ENCODE measurements at regions not wholly inside any gene's neighbourhood (a gene's known extent, or its start where the extent isn't known, plus 50 kb on each side); places are given as distances from the start of the nearest gene placed in this dataset.

DNA sequence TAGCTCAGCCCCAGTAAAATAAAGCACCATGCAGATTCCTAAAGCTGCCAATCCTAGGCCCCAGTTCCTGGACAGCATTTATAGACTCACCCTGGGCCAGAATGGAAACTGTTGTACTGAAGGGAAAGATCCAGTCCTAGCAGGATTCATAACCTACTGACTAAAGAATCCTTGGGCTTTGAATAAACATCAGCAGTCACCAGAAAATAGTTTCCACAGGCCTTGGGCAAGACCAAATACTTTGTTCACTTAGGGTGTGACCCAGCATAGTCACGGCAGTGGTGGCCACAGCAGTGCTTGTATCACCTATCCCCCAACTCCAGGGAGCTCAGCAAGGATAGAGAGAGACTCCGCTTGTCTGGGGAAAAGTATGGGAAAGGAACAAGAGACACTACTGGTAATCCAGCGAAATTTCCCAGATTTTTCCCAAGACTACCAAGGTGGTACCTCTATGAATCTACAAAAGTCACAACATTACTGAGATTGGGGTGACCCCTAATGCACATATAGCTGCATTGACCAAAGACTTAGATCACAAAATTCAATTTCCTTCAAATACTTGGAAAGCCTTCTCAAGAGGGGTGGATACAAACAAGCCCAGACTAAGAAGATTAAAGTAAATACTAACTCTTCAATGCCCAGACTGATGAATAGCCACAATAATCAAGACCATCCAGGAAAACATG, 748.1 kb upstream of the LRATD1 start:
- no peak for DNase-seq (ENCODE audit: low spot score)

DNA sequence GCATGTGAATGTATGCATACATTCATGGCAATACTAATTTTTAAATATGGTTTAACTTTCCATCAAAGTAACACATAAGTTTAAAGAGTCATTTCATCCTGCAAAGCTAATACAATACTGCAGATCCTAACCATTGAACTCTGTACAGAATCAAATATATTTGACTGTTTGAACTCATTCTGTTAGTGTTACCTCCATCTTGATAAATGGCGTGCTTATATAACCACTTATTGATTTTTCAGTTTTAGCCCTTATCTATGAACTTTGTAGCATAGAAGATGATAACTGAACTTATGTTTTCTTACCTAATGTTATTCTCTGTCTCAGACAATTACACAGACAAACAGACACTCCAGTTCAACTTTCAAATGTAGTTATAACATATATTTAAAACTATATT, 731.0 kb upstream of the LRATD1 start:
- no peak for DNase-seq (ENCODE audit: low spot score)

DNA sequence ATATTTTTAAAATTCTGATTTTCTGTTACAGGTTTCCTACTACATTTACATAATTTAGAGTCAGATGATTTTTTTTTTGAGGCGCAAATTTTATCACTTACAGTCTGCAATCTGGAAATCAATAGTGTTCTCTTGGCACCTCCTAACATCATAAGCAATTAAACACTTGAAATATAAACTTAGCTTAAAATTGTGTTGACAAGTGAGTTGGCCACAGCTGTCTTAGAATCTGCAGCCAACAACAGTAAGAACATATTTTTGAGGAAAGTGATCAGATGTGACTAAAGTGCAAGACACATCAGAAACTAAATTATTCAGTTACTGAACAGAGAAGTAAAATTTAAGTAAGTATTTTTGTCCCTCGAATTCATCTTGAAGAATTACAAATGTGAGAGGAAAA, 726.7 kb upstream of the LRATD1 start:
- no peak for DNase-seq (ENCODE audit: low spot score)

DNA sequence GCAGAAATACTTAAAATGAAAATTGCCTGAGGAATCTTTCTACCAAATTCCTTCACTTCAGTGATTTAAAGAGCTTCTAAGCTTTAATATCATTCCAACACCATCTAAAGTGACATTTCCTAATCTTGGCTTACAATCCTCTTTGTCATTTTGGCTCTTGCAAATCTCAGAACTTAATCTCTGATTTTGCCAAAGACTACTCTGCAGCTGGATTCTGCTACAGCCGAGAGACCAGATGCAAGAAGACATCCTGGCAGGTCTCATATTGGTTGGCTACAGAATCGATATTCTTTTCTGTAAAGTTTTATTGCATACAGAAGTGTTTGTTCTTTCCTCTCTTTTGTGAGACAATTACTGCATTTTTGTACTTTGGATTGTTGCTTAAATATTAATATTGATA, 716.5 kb upstream of the LRATD1 start:
- DNase-seq (ENCODE audit: low spot score): no peak

DNA sequence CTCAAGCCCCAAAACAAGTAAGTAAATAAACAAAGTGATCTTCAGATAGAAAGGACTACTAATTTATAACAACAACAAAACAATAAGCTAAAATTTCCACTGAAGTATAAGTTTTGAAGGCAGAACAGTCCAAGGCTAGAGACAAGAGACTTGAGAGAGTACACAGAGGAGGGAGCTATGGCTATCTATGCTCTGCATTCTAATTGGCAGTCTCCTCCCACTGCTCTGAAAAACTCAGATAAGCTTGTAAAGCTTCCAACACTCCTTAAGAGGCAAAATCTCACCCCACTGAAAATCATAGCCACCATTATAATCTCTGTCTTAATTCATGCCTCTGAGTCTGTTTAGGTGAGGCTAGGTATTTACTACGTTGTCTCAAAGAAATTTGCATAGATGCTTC, 714.6 kb upstream of the LRATD1 start:
- no peak for DNase-seq (ENCODE audit: low spot score)

DNA sequence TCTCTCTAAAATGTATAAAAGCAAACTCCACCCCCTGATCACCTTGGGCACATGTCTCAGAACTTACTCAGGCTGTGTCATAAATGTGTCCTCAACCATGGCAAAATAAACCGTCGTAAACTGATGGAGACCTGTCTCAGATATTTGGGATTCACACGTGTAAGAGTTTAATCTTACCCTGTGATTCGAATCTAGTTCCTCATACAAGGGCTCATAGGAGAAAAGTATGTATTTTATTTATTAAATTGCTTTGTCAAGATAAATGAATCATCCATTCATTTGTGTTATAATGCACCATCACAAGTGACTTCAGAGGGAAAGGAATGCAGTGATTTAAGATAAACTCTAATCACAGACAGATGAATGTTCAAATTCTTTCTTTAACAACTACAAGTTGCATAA, 712.5 kb upstream of the LRATD1 start:
- no peak for DNase-seq (ENCODE audit: low spot score)

DNA sequence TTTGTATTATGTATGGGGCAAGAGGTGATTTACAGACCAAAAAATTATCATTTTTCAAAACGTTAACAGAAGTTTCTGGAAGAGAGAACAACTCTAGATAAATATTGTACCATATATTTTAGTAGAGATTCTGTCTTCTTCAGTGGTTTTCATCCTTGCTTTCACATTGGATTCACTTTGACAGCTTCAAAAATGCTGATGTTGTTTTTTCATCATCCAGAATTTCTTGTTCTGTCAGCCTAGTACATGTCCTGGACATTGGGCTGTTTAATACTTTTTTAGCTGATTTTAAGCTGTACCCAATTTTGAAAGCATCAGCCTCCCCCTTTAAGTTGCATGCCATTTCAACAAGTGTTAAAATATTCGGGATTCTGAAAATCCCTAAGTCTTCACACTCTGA, 711.3 kb upstream of the LRATD1 start:
- DNase-seq (ENCODE audit: low spot score): no peak

DNA sequence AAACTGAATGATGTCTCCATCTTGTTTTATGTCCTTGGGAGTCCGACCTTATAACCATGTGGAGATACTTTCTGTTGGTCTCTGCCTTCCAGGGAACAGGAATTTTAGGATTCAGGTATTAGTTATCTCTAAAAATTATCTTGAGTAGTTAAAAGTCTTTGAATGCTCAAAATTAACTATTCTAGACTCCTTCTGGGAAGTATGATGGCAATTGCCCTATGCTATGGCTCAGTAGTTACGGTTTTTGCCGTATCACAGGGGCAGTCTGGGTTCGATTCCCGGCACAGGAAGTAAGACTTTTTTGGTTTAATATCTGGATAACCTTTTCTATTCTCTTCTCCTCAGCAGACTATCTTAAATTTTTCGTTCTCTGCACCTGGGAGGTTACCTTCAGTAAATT, 708.7 kb upstream of the LRATD1 start:
- DNase-seq (ENCODE audit: low spot score): no peak

DNA sequence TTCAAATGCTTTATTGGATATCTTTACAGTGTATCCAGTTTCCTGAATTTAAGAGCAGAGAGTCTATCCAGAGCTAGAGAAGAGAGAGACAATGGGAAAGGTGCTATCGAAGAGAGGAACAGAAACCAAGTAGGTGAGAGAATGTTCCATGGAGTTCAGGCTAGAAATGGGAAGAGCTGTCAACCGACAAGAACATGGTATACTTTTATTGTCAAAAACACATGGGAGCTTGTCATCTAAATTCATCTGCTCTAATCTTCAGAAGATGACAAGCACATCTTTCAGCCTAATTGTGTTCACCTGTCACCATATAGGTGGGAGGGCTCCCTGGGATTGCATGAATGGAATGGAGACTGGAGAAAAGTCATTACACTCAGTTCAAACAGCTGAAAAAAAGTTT, 690.4 kb upstream of the LRATD1 start:
- no peak for DNase-seq (ENCODE audit: low spot score)

DNA sequence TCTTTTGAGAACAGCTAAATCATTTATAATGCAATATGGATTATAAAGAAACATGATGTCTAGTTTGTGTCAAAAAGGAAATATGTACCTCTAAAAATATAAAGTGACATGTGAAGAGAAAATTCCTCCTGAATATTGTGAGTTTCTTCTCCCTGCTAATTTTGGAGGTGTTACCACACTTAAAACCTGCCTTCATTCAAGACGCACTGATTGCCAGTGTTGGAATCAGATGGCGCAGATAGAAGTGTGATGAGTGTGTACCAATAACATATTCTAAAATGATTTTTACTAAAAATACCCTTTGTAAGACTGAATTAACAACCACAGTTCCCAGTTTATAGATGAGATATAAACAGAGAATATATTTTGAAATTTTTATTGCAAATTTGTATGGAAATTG, 681.8 kb upstream of the LRATD1 start:
- DNase-seq (ENCODE audit: low spot score): no peak

DNA sequence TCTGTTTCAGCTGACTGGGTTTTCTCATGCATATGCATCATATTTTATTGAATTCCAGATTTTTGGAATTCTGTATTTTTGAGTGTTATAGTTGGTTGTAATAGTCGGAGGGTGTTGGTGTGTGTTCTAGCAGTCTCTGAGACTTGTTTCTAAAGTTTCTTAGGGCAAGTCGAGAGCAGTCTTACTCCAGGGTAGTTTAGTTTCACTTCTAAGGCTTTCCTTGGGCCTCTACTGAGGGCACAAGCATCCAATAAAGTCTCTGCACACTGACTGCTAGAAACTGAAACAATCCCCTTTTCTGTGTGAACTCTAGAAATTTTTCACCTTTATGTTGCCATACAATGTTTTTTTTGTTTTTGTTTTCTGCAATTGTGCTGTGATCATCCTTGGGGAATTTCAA, 663.7 kb upstream of the LRATD1 start:
- DNase-seq (ENCODE audit: low spot score): no peak

DNA sequence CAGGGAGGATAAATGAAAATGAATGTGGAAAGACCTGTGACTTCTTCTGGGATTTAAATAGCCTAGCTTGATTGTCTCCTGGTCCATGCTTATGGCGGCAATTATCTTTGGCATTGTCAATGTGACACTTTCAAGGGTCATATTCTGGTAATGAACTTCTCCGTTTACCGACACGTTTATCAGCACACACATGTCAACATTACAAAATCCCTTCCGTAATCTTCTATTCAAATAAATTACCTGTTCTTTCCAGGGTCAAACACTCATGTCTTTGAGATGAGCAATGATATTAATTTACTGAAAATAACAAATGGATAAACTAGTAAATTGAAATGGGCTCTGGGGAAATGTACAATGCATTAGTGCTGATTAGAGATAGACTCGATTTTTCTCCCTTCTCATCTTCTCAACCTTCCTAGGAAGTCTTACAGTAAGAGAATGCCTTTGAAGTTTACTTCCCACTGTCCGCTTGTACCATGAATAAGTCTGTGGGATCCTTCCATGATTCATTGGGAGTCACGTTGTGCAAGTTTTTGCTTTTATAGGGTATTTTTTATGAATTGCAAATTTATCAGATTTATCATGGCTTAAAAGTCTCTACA, 646.3 kb upstream of the LRATD1 start:
- DNase-seq (ENCODE audit: low spot score): no peak

DNA sequence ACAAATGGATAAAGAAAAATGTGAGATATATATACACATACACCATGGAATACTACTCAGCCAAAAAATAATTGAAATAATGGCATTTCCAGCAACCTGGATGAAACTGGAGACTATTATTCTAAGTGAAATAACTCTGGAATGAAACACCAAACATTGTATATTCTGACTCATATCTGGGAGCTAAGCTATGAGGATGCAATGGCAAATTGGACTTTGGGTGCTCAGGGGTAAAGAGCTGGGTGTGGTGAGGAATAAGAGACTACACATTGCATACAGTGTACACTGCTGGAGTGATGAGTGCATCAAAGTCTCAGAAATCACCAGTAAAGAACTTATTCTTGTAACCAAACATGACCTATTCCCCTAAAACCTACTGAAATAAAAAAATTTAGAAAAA, 636.0 kb upstream of the LRATD1 start:
- DNase-seq (ENCODE audit: low spot score): no peak

DNA sequence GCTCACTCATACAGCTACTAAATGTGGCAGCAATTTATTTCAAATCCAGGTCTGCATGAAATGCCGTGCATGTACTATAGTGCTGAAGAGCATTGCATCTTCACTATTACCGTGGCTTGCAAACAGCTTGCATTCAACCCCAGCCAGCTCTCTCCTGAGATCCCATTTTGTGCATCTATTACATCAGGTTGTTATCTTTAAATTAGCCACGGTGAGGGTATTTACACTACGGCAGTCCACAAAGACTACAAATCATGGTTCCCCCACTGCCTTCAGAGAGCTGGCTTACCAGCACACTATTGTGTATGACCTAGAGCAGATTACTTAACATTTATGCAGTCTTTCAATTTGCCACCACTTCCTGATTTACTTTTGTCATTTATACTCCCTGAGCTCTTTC, 621.3 kb upstream of the LRATD1 start:
- no peak for DNase-seq (ENCODE audit: low spot score)

DNA sequence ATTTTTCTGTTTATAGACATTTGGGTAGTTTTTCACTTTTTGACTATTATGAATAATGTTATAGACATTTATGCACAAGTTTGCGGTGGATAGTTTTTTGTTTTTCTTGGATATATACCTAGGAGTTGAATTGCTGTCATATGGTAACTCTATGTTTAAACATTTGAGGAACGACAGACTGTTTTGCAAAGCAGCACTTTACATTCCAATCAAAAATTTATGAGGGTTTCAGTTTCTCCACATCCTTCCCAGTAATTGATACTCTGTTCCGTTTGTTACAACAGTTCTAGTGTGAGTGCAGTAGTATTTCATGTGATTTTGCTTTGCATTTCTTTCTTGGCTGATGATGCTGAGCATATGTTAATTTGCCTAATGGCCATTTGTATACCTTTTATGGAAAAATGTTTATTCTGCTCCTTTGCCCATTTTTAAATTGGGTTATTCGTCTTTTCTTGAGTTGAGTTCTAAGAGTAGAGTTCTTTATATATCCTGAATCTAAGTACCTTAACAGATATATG, 617.3 kb upstream of the LRATD1 start:
- DNase-seq (ENCODE audit: low spot score): no peak

DNA sequence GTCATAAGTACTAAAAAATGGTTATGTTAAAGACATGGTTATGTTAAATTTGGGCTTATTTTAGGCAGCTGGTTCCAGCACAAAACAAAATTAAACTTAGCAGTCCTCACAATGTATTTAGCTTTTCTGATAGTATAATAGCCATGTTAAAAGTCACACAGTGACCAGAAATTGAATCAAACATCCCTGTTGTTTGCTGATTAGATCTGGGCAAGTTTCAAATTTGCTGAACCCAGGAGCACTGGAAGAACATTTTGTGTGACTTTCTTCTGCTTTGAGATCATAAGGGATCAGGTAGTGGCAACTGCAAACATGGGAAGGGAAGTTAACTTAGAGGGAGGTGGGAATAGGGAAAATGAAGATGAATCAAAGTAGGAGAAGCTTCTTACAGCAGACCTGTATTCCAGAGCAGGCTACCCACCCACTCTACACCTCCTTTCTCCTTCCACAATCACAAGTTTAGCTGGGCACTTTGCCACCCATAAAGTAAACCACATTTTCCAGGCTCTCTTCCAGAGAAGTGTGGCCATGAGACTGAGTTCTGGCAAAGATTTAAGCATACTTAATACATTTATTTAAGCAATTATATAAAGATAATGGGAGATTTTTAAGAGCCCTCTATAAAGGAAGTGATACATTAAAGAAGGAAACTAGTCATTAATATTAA, 616.1 kb upstream of the LRATD1 start:
- no peak for DNase-seq (ENCODE audit: low spot score)

DNA sequence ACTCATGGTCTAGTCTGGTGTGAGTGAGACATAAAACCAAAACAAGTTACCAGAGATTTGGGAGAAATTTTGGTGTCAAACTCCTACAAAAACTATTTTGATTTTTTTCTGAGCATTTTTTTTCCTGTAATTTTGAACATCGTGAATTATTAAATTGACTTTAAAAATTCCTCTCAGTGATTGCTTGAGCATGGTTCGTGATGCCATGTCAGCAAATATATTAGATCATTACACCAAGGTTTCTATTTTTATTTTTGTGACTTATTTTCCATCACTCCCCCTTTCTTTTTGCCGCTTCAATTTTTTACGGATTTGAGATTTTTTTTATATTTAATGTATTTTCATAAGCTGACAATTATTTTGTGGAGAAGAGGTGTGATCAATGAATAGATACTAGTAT, 613.9 kb upstream of the LRATD1 start:
- no peak for DNase-seq (ENCODE audit: low spot score)

DNA sequence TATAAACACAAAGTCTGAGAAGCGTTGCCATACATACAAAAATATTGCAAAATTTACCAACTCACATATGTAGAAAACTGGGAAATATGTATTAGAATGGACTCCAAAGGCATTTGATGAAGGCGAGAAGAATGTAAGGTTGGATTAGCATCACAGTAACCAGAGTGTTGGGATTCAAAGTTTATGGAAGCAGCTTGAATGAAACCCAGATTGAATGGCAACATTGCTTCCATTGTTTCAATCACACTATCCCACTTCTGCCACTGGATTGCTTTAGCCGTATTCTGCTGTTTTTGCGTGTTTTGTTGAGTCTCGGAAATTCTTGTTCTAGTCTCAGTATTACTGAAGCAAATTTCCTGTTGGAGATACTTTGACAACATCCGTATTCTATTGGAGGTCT, 609.0 kb upstream of the LRATD1 start:
- DNase-seq (ENCODE audit: low spot score): no peak

DNA sequence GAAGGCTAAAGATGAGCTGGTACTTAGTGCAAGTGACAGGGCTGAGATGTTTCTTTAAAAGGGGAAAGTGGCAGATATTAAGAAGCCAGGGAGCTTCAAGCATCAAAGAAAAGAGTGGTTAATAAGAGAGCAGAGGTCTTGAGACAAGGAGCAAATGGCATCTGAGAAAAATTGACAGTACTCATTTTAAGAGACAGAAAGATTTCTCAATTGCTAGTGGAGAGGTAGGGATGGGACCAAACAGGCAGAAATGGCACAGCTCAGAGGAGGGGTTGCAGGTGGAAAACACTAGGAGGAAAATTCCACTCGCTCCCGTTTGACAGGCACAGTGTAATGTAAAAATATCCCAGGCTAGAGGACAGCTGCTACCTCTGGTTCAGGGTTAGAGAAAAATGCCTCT, 593.4 kb upstream of the LRATD1 start:
- DNase-seq (ENCODE audit: low spot score): no peak

DNA sequence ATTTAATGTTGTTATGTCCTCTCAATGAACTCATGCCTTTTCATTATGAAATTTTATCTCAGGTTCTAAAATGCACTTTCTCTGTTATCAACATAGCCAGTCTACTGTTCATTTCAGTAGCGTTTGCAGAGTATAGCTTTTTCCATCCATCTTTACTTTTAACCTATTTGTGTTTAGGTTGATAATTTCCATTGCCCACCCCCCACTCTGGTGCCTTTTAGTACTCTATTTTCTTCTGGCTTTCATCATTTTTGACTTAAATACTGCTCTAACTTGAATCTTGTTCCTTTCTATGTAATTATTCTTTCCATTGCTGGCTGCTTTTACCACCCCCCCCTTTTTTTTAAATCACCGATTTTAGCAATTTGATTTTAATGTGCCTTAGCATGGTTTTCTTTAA, 585.0 kb upstream of the LRATD1 start:
- DNase-seq (ENCODE audit: low spot score): no peak

DNA sequence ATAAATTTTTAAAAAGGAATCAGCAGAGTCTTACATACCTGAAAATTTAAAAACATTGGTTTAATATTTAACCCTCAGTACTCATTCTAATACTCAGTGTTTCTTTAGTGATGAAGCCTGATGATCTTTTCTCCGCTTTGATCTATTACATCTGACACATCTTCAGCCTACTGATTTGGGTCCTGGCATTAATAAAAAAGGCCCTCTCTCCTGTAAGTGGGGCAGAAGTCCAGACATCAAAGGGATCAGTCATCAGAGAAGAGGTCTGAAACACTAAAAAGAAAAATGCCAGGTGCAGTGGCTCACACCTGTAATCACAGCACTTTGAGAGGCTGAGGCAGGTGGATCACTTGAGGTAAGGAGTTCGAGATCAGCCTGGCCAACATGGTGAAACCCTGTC, 581.1 kb upstream of the LRATD1 start:
- DNase-seq (ENCODE audit: low spot score): no peak

DNA sequence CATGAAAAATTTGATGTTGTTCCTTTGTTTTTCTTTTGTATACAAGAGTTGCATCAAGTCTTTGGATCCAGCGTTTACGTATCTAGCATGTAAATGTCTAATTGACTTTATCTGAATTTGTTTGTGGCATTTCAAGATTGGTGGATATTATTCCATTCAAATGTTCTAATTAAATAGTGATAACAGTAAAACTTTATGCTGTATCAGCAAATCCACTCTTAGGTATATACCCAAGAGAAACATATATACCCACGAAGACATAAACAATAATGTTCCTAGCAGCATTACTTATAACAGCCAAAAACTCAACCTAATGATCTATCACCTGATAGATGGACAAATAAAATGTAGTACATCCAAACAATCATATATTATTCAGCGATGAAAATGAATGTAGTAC, 579.4 kb upstream of the LRATD1 start:
- DNase-seq (ENCODE audit: low spot score): no peak

DNA sequence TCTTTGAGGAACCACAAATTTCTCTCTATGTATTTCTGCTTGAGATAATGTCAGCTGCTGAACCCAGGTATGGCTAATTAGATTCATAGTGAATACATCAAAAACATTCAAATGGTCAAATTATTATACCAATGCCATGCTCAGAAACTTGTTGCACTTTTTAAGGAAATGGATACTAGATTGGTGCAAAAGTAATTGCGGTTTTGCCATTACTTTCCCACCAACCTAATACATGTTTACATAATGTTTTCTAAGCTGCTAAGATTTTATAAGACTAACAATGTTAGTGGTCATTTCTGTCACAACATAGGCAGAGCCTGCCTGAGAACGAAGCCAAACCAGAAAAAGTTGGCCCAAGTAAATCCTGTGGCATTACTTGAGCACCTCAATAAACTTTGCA, 568.2 kb upstream of the LRATD1 start:
- DNase-seq (ENCODE audit: low spot score): no peak

DNA sequence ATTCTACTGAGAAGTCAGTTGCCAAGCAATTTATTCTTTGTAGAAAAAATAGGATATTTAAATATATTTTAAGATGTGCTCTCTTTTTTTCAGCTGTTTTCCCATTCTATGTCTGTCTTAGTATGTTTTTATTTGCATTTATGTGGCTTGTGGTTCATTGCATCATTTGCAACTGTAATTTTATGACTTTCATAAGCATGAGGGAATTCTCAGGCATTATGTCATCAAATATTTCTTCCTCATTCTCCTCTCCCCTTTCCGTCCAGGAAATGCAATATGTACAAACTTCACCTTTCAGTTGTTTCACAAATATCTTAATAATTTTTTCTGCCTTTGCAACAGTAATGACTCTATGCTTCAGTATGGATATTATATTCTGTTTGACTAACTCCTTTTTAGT, 560.2 kb upstream of the LRATD1 start:
- DNase-seq (ENCODE audit: low spot score): no peak

Measured in activated CD4-positive, alpha-beta T cell treated with anti-CD3 and anti-CD28 coated beads, Interleukin-2, Interleukin-4, amounts not matched to agents 100 ng/mL and 50 ng/mL, durations not matched to agents 16 hours and 8 hours (primary cell).